ENCODE measurements at regions not wholly inside any gene's neighbourhood (a gene's known extent, or its start where the extent isn't known, plus 50 kb on each side); places are given as distances from the start of the nearest gene placed in this dataset.
A peak's percentile ranks its signal among the peaks of the same experiment; 100 is the strongest.

DNA sequence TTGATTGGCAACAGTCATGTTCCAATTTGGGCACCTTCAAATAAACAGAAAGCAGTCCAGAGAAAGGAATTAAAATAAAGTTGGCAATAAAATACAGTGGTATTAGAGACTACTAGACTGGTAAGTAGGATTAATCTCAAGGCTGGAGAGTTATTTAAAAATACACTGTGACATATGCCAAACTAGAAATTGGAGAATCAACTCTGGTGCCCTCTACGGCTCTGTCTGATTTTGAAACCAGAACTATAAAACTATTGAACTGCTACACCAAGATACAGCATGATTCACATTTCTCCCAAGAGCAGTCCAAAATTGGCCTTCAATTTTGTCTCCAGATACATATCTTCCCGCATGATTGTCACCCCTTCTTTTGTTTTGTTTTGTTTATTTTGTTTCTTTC lies 78.7 kb upstream of the FAM47B start:
- TF ChIP-seq, protein P1, sequence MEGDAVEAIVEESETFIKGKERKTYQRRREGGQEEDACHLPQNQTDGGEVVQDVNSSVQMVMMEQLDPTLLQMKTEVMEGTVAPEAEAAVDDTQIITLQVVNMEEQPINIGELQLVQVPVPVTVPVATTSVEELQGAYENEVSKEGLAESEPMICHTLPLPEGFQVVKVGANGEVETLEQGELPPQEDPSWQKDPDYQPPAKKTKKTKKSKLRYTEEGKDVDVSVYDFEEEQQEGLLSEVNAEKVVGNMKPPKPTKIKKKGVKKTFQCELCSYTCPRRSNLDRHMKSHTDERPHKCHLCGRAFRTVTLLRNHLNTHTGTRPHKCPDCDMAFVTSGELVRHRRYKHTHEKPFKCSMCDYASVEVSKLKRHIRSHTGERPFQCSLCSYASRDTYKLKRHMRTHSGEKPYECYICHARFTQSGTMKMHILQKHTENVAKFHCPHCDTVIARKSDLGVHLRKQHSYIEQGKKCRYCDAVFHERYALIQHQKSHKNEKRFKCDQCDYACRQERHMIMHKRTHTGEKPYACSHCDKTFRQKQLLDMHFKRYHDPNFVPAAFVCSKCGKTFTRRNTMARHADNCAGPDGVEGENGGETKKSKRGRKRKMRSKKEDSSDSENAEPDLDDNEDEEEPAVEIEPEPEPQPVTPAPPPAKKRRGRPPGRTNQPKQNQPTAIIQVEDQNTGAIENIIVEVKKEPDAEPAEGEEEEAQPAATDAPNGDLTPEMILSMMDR (IDR thresholded peaks at IDR 0.05; ENCODE audit: insufficient read depth, low read depth, low read length): no peak
- DNase-seq (ENCODE audit: low read depth): no peak

DNA sequence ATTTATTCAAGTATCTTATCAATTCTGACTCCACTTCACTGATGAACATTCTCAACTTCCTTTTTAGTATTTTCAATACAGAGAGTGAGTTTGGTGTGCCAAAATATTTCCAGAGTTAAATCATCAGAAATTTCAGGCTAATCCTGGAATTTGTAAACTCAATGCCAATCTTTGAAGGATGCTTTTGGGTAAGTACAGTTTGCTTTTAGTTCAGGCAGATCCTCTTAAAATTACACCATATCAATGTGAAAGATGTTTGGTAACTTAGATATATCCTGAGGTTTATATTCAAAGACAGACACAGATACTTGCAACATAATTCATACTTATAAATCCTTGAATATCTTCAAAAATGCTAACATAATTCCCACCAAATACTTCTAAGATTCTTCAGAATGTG lies 76.0 kb upstream of the FAM47B start:
- no peak for DNase-seq (ENCODE audit: low read depth)
- TF ChIP-seq, protein P1 (IDR thresholded peaks at IDR 0.05; ENCODE audit: insufficient read depth, low read depth, low read length): no peak
- no peak overlapping the region for H3K4me3 ChIP-seq (ENCODE audit: low read depth, low read length)

More for the DNA sequence above, 78.7 kb upstream of the FAM47B start:
- no peak overlapping the region for H3K4me3 ChIP-seq (ENCODE audit: low read depth, low read length)

DNA sequence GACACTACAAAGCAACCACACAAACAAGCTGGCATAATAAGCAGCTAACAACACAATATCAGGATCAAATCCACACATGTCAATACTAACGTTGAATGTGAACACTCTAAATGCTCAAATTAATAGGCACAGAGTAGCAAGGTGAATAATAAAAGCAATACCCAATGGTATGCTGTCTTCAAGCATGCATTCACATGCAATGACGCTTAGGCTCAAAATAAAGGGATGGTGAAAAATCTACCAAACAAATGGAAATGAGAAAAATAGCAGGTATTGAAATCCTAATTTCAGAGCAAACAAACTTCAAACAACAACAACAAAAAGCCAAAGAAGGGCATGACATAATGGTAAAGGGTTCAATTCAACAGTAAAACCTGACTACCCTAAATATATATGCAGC lies 74.0 kb upstream of the FAM47B start:
- TF ChIP-seq, protein P1 (IDR thresholded peaks at IDR 0.05; ENCODE audit: insufficient read depth, low read depth, low read length): no peak
- no peak overlapping the region for H3K4me3 ChIP-seq (ENCODE audit: low read depth, low read length)
- DNase-seq (ENCODE audit: low read depth): no peak

DNA sequence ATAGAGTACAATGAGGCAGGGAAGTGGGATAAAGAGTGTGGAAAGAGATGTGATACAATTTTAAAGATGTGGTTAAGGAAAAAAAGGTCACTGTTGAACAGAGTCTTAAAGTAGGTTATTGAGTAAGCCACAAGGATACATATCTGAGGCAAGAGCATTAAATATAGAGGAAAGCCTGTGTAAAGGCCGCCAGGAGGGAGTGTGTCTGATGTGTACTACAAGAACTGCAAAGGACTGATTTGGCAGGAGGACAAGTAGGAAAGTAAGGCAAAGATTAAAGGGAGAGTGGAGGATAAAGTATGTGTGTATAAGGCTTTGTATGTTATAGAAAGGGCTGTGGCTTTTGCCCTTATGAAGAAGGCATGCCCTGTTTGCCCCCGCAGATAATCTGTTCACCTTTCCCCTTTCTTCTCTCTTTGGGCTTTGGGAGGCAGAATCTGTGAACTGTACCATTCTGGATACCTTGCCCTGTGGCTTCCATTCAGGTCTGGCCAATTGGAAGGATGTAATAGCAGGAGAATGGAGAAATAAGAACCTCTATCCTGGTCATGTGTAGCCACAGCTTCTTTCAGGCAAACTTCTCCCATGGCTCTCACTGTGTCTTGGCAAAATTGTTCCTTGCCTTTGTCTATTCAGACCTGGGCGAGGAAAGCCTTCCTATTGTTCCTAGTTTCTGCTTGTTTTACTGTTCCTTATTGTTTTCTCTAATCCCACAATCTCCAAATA lies 68.9 kb upstream of the FAM47B start:
- peak; percentile 12 for DNase-seq (ENCODE audit: low read depth)
- no peak overlapping the region for H3K4me3 ChIP-seq (ENCODE audit: low read depth, low read length)
- TF ChIP-seq, protein P1 (IDR thresholded peaks at IDR 0.05; ENCODE audit: insufficient read depth, low read depth, low read length): no peak

DNA sequence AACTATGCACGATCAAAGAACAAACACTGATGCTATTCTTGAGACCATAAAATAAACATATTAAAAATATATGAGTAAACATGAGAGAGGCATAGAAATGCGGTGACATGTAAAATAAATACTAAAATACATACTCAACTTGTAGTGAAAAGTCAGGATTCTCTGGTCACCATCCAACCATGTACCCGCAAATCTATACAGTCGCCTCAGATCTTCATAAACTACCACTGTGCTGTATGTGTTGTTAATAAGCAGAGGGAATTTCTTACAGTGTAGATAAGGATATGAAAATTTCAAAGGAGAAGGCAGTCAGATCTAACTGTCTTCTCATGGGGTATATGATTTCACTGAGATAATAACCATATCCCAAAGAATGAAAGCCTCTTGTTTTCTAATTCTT lies 67.8 kb upstream of the FAM47B start:
- TF ChIP-seq, protein P1 (IDR thresholded peaks at IDR 0.05; ENCODE audit: insufficient read depth, low read depth, low read length): no peak
- DNase-seq (ENCODE audit: low read depth): no peak
- no peak overlapping the region for H3K4me3 ChIP-seq (ENCODE audit: low read depth, low read length)

DNA sequence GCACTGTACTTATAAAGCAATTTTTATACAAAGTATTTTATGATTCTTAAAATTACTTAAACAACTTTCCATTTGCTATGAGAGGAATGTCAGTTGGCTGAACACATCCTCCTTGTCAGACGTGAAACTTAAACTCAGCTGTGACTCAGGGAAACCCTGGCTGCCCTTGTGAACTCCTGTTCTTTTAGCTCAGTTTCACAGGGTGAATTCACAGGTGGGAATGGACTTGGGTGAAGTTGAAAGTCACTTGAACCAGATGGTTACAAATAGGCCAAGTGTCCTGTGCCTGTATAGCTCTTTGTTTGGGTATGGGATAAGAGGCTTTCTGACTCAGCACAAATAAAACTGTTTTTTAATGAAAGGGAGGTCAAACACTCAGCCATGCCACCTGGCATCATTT lies 67.4 kb upstream of the FAM47B start:
- TF ChIP-seq, protein P1 (IDR thresholded peaks at IDR 0.05; ENCODE audit: insufficient read depth, low read depth, low read length): no peak
- DNase-seq (ENCODE audit: low read depth): peak; percentile 51
- no peak overlapping the region for H3K4me3 ChIP-seq (ENCODE audit: low read depth, low read length)

DNA sequence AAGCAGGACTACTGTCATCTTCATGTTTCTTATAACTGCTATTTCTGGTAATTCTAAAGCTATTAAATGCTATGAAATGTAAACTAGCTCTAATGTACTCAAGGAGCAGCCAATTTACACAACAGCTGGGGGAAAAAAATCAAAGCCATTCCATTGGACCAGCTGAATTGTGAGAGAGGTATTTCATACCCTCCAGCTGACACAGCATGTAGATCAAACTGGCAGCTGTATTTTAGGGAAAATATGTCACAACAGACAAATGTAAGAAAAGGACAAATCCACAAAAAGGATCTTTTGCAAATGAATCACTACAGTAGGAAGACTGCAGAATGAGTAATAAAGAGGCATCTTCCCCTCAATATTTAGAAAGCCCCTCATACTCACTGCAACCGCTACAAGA lies 65.2 kb upstream of the FAM47B start:
- no peak for DNase-seq (ENCODE audit: low read depth)
- TF ChIP-seq, protein P1 (IDR thresholded peaks at IDR 0.05; ENCODE audit: insufficient read depth, low read depth, low read length): no peak
- H3K4me3 ChIP-seq (ENCODE audit: low read depth, low read length): no peak overlapping the region
